Stimulated activated CD4-positive, alpha-beta T cell treated with anti-CD3 and anti-CD28 coated beads, Interleukin-15, amount 100 ng/mL, for 48 hours (primary cell): ENCODE measurements at regions not wholly inside any gene's neighbourhood (a gene's known extent, or its start where the extent isn't known, plus 50 kb on each side); places are given as distances from the start of the nearest gene placed in this dataset.
"Not testable (repeated sequence)": the region's sequence is repeated elsewhere in the genome, so short reads cannot be mapped to it uniquely, and the experiment has no call there.

Source experiments
- DNase-seq, 2 donors: peaks; one replicate each; pipeline ENCODE4 v3.0.0-alpha.2; 2020; ENCODE audit warnings: low read depth in 2 of 2

- DNase-seq, result no peak
Observed at GRCh38 chrX:117680286-117680685, 436.3 kb downstream of the KLHL13 start.

DNA sequence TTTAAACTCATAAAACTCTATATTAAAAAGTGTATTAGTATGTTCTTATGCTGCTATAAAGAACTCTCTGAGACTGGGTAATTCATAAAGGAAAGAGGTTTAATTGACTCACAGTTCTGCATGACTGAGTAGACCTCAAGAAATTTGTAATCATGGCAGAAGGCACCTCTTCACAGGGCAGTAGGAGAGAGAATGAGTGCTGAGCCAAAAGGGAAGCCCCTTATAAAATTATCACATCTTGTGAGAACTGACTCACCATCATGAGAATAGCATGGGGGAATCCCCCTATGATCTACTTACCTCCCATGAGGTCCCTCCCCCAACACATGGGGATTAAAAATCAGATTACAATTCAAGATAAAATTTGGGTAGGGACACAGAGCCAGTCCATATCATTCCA lies 463.2 kb downstream of the KLHL13 start:
- DNase-seq, result no peak

DNA sequence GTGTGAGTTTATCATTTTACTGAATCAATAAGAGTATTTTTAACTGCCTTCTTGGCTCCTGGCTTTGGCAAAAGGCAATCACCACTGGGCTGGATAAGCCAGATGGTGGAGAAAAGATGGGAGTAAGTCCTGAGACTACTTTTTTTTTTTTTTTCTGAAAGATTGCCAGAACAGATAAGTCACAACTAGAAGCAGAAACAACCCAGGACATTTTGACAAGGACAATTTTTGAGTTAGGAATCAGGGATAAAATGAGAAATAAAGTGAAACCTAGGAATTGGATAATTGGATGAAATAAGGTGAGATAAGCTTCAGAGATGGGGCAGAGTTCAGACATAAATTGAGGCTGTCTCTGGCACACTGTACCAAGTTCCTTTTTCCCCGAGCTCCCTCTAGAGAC lies 471.0 kb downstream of the KLHL13 start:
- DNase-seq, result no peak

DNA sequence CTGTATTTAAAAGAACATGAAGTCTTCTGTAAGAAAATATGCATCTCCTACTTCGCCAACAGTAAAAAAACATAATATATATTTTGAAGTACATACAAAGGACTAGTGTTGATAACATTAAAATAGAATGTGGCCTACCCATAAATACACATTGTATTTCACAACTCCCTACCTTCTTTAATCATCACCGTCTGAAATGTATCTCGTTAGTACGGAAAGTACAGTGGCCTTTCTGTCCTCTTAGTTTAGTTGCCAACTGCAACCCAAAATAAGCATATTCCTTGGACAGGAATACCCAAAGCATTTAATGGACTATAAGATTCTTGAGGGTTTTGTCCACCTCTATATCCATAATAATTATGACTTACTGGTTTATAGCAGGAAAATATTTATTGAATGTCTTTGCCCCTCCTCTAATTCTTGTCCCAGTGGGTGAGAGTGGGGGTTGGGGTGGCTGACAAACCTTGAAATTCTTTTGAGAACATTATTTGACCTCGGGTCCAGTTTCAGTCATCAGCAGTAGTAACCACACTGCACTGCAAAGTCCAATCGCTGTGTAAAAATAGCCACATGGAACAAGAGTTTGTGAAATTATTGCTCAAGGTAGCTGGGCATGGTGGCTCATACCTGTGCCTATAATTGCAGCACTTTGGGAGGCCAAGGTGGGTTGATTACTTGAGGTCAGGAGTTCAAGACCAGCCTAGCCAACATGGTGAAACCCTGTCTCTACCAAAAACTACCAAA lies 474.5 kb downstream of the KLHL13 start:
- no peak for DNase-seq

GRCh38 chrX:117636826-117637225 lies 479.8 kb downstream of the KLHL13 start:
- no peak for DNase-seq

GRCh38 chrX:117633277-117633676 lies 483.3 kb downstream of the KLHL13 start:
- no peak for DNase-seq

- no peak for DNase-seq
Observed at GRCh38 chrX:117628381-117628780, 488.2 kb downstream of the KLHL13 start.

- DNase-seq, result no peak
Observed at GRCh38 chrX:117610806-117611205, 505.8 kb downstream of the KLHL13 start.

DNA sequence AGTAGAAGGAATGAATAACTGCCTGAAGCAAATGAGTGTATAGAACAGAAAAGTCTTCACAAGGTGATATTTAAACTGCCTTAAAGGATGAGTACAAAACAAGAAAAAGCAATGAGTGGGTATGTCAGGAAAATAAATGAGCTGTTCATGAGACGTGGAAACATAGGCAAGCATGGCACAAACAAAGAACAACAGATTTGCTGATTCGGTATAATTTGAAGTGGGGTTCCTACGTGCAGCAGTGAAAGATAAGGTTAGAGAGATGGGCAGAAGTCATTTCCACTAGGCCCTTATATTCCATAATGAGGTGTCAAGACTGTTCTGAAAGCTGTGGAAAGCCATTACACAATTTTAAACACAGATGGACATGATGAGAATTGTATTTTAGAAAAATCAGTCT lies 506.6 kb downstream of the KLHL13 start:
- no peak for DNase-seq

GRCh38 chrX:117607561-117607960 lies 509.0 kb downstream of the KLHL13 start:
- no peak for DNase-seq

- not testable (repeated sequence) for DNase-seq
Observed at GRCh38 chrX:117606101-117606500, 510.5 kb downstream of the KLHL13 start.

DNA sequence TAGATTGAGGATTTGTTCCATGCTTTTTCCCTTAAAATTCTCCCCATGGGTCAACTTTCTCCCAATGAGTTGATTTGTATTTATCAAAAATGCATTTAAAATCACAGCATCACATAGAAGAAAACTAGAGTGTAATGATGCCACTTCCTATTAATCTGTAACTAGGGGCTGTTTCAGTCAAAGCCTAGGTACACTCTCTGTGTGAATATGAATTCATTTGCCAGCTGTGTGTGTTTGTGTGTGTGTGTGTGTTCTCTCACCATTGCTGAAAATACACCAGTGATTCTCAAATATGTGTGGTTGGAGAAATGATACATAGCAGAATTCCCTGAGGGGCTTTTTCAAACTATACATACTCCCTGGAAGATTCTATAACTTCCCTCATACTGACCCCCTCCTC lies 546.5 kb downstream of the KLHL13 start:
- no peak for DNase-seq

- DNase-seq, result no peak
Observed at GRCh38 chrX:117568238-117568637, 548.4 kb downstream of the KLHL13 start.

GRCh38 chrX:117543885-117544284 lies 572.7 kb downstream of the KLHL13 start:
- no peak for DNase-seq

DNA sequence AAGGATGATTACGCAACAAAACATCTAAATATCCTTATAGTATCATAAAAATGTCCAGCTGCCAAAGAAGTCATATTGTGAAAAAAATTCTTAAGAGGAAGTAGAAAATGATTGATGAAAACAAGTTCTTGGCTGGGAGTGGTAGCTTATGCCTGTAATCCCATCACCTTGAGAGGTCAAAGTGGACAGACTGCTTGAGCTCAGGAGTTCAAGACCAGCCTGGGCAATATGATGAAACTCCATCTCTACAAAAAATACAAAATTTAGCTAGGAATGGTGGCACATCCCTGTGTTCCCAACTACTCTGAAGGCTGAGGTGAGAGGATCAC lies 577.6 kb downstream of the KLHL13 start:
- no peak for DNase-seq

- DNase-seq, result no peak
Observed at GRCh38 chrX:117538178-117539089, 578.2 kb downstream of the KLHL13 start.

- DNase-seq, result no peak
Observed at GRCh38 chrX:117532339-117532738, 584.3 kb downstream of the KLHL13 start.

DNA sequence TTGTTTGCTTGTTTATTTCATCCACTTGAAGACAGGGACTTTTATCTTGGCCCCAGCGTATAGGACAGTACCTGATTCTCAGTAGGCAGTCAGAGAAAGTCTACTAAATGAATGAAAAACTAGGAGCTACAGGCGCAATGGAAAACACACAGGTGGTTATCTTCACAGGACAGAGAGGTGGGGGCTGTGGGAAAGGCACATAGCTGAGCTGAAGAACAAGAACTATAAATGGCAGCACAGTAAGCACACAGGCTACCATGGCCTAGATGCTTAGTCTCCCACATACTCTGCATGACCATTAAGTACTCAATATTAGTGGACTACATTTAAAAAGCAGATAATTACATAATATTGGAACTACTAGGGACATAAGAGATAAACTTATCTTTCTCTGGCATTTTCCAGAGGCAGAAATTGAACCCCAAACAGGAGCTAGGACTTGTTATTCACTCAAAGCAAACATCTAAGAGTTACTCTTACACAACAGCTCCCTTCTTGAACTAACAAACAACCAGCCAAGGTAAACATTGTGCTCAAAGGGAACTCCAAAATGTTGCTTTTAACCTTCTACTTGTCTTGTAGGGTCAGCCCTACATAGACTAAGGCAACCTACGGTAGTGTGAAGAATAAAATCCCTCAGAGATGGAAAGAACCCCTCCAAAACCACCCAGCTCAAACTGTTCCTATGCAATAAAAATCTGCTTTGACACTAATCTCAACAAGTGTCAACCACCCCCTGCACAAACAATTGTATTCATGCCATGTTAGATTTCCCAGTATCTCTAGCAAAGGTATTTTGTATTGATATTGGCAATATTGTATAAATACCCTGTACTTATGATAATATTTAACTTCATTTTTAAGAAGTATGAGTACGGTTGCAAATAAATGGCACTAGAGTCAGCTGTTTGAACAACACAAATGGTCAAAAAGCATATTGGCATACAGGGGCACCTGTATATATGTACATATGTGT lies 593.6 kb downstream of the KLHL13 start:
- no peak for DNase-seq

- DNase-seq, result no peak
Observed at GRCh38 chrX:117517994-117518393, 598.6 kb downstream of the KLHL13 start.

DNA sequence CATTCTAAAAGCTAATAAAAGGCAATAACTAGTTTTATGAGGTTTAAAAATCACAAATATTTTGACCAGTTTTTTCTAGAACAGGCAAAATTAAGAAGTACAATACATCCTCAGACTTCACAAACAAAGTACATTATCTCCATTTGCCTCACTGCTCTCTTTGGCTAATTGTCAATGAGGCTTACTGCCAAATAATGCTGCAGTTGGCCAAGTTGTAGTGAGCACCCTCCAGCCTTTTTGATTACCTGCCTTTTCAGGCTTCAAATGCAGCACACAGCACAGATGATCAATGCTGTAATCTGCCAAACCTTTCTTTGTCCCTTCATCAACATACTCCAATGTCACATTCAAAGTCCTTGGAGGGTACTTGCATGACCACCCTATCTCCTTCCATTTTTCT lies 605.2 kb downstream of the KLHL13 start:
- DNase-seq, result no peak

- DNase-seq, result no peak
Observed at GRCh38 chrX:117510453-117510852, 606.2 kb downstream of the KLHL13 start.

DNA sequence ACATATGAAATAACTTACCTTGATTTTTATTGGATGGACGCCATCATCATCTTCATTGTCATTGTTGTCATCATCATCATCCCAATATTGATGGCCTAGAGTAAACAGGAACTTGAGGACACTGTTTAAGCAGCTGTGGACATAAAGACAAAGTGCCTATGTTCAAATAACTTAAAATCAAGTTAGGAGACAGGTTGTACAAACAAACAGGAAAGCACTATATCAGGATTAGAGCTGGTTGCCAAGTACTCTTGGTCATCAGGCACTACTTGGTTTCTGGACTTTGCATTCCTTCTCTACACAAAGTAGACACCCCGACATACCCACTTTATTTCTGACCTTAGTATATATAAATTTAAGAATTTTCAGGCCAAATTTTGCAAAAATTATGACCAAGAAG lies 608.6 kb downstream of the KLHL13 start:
- no peak for DNase-seq
